Panc1 (cell line): ENCODE measurements at regions not wholly inside any gene's neighbourhood (a gene's known extent, or its start where the extent isn't known, plus 50 kb on each side); places are given as distances from the start of the nearest gene placed in this dataset.

Experiments
- ATAC-seq: fragments of 200-7000 bp; cut with Tn5 transposase; 2 replicates; pipeline ENCODE4 v1.9.1; 2020; ENCODE audit warnings: mild to moderate bottlenecking, moderate library complexity
- BruUV-seq: library from RNA; stranded (reverse); fragments of 400-500 nt; replicated peaks from 2 replicates; lab custom pipeline; 2021; lab: Mats Ljungman, UMichigan
- CTCF ChIA-PET: fragments of 300-600 bp; sonication (Branson Sonifier 250); formaldehyde crosslinking; loops from one replicate; lab custom pipeline; 2022; ENCODE audit warnings: antibody characterized with exemption; lab: Charles Lee
- POLR2A ChIA-PET: fragments of 300-600 bp; sonication (Branson Sonifier 250); formaldehyde crosslinking; loops from one replicate; lab custom pipeline; 2022; ENCODE audit warnings: antibody characterized with exemption; lab: Charles Lee
- DNase-seq: peaks from one replicate; pipeline ENCODE4 v3.0.0-alpha.2; 2010; ENCODE audit warnings: low read depth, low spot score
- H3K27ac ChIP-seq: 2 replicates; pipeline ENCODE4 v1.5.1; 2011; ENCODE audit warnings: mild to moderate bottlenecking, low read length, inconsistent platforms
- H3K27me3 ChIP-seq: fragments of 200-500 bp; sonication (Bioruptor generic); 2 replicates; pipeline ENCODE4 v1.6.0; 2014; ENCODE audit warnings: low read length, inconsistent platforms; ENCODE audit not compliant: control insufficient read depth, insufficient read depth
- H3K36me3 ChIP-seq: fragments of 200-500 bp; sonication (Bioruptor generic); 2 replicates; pipeline ENCODE4 v1.5.1; 2014; ENCODE audit warnings: inconsistent platforms, mild to moderate bottlenecking, low read length, moderate library complexity; ENCODE audit not compliant: control insufficient read depth, insufficient read depth
- H3K4me1 ChIP-seq: 2 replicates; pipeline ENCODE4 v1.5.1; 2011; ENCODE audit warnings: inconsistent platforms, mild to moderate bottlenecking, low read length, moderate library complexity; ENCODE audit not compliant: control insufficient read depth, insufficient read depth
- H3K4me3 ChIP-seq, 2 experiments: 2 replicates each; pipeline ENCODE4 v1.5.1; 2011 to 2012; ENCODE audit warnings: low read depth in 2 of 2, low read length in 2 of 2, mild to moderate bottlenecking in 2 of 2, inconsistent platforms in 1 of 2, moderate library complexity in 1 of 2
- H3K9me3 ChIP-seq: fragments of 200-500 bp; sonication (Bioruptor generic); 2 replicates; pipeline ENCODE4 v1.5.1; 2014; ENCODE audit warnings: low read depth, mild to moderate bottlenecking, inconsistent platforms, low read length, moderate library complexity; ENCODE audit not compliant: control insufficient read depth, insufficient read depth
- CTCF ChIP-seq: fragments of 450-650 bp; IDR thresholded peaks from 2 replicates; pipeline ENCODE4 v1.5.1; 2017; ENCODE audit warnings: mild to moderate bottlenecking
- POLR2AphosphoS5 ChIP-seq: IDR thresholded peaks from 2 replicates; pipeline ENCODE4 v1.6.1; 2012; ENCODE audit warnings: mild to moderate bottlenecking, low read depth, low read length, moderate library complexity
- REST ChIP-seq, 2 experiments: IDR thresholded peaks; 2 replicates each; pipeline ENCODE4 v1.6.1; 2011 to 2012; ENCODE audit warnings: low read depth in 2 of 2, control low read depth in 1 of 2, low read length in 1 of 2, mild to moderate bottlenecking in 1 of 2, moderate library complexity in 1 of 2; ENCODE audit not compliant: insufficient read depth in 1 of 2
- SIN3A ChIP-seq: IDR thresholded peaks from 2 replicates; pipeline ENCODE4 v1.6.1; 2012; ENCODE audit warnings: low read depth, mild to moderate bottlenecking, low read length, moderate library complexity, borderline replicate concordance; ENCODE audit not compliant: insufficient read depth
- TCF7L2 ChIP-seq: IDR thresholded peaks from 2 replicates; pipeline ENCODE4 v1.6.1; 2011; ENCODE audit warnings: mild to moderate bottlenecking, low read depth, low read length, inconsistent platforms
- in situ Hi-C: cut with HindIII; loops from 2 replicates; pipeline ENCODE4 v1.10.0; 2016; ENCODE audit warnings: low sequenced_read_pairs, low pct_unique_long_range_greater_than_20kb
- intact Hi-C: fragments of 100-400 bp; cut with micrococcal nuclease; formaldehyde crosslinking; loops from one replicate; pipeline ENCODE4 v1.10.0; 2022; ENCODE audit not compliant: unreplicated experiment

GRCh38 chr11:127194521-127194920 is 194.0 kb upstream of the KIRREL3 start:
- in situ Hi-C loops (no loop called here), intact Hi-C loops (no loop called here)
- no TSS peak for BruUV-seq
- CTCF ChIA-PET = no interaction called here
- H3K4me3 ChIP-seq = no peak overlapping the region
- H3K36me3 ChIP-seq = no peaks in the 10 kb centered on the region
- no peak for TF ChIP-seq REST (IDR thresholded peaks at IDR 0.05; ENCODE audit: insufficient read depth in 1 of 2, low read depth in 2 of 2, low read length in 1 of 2)
- H3K27ac ChIP-seq = no peak overlapping the region
- no peaks in the 10 kb centered on the region for H3K4me1 ChIP-seq
- no peaks in the 10 kb centered on the region for H3K9me3 ChIP-seq
- DNase-seq = no peak
- POLR2A ChIA-PET = no interaction called here
- ATAC-seq = no peak
- H3K27me3 ChIP-seq = 0 out of 2 replicates have a peak, but pooled peaks cover 2% of the 10 kb centered on the region

GRCh38 chr11:127193950-127194349 is 193.4 kb upstream of the KIRREL3 start:
- H3K9me3 ChIP-seq = no peaks in the 10 kb centered on the region
- H3K27ac ChIP-seq = no peak overlapping the region
- DNase-seq (no peak), ATAC-seq (no peak)
- no peaks in the 10 kb centered on the region for H3K36me3 ChIP-seq
- ChIA-PET POLR2A (no interaction called here), CTCF (no interaction called here)
- H3K27me3 ChIP-seq = 0 out of 2 replicates have a peak, but pooled peaks cover 2% of the 10 kb centered on the region
- no TSS peak for BruUV-seq
- no peak overlapping the region for H3K4me3 ChIP-seq
- intact Hi-C loops = no loop called here
- TF ChIP-seq SIN3A (no peak), TCF7L2 (no peak), REST (IDR thresholded peaks at IDR 0.05; ENCODE audit: insufficient read depth in 1 of 2, low read depth in 2 of 2, low read length in 1 of 2) (no peak), CTCF (no peak), POLR2AphosphoS5 (no peak)
- no peaks in the 10 kb centered on the region for H3K4me1 ChIP-seq
- in situ Hi-C loops = no loop called here
